WERI-Rb-1 (cell line): ENCODE measurements at regions not wholly inside any gene's neighbourhood (a gene's known extent, or its start where the extent isn't known, plus 50 kb on each side); places are given as distances from the start of the nearest gene placed in this dataset.
A peak's percentile ranks its signal among the peaks of the same experiment; 100 is the strongest.
"Not testable (repeated sequence)": the region's sequence is repeated elsewhere in the genome, so short reads cannot be mapped to it uniquely, and the experiment has no call there.

ENCODE experiments used
- DNase-seq: peaks from one replicate; pipeline ENCODE4 v3.0.0-alpha.2; 2020
- H3K27ac ChIP-seq: fragments of 250-450 bp; sonication (Bioruptor Pico); 2 replicates; pipeline ENCODE4 v1.5.1; 2020; ENCODE audit warnings: mild to moderate bottlenecking, moderate library complexity
- H3K27me3 ChIP-seq: fragments of 250-450 bp; sonication (Bioruptor Pico); 2 replicates; pipeline ENCODE4 v1.5.1; 2021; ENCODE audit warnings: mild to moderate bottlenecking, low read depth, moderate library complexity; ENCODE audit not compliant: insufficient read depth, severe bottlenecking
- H3K36me3 ChIP-seq: fragments of 250-450 bp; sonication (Bioruptor Pico); 2 replicates; pipeline ENCODE4 v1.5.1; 2020; ENCODE audit warnings: mild to moderate bottlenecking, moderate library complexity
- H3K4me3 ChIP-seq: 2 replicates; pipeline ENCODE4 v1.5.1; 2011; ENCODE audit warnings: low read depth, mild to moderate bottlenecking, control low read depth, low read length
- H3K9me3 ChIP-seq: fragments of 250-450 bp; sonication (Bioruptor Pico); 2 replicates; pipeline ENCODE4 v1.5.1; 2021; ENCODE audit warnings: mild to moderate bottlenecking, moderate library complexity; ENCODE audit not compliant: severe bottlenecking
- CTCF ChIP-seq: IDR thresholded peaks from 2 replicates; pipeline ENCODE4 v1.5.1; 2011; ENCODE audit warnings: low read depth, mild to moderate bottlenecking, control low read depth, inconsistent platforms, low read length

- H3K27ac ChIP-seq, H3K27me3 ChIP-seq, H3K4me3 ChIP-seq, DNase-seq, H3K9me3 ChIP-seq, H3K36me3 ChIP-seq: not testable (repeated sequence)
Measured at GRCh38 chr16:88258764-88259525, 123.8 kb upstream of the ZNF469 start.

GRCh38 chr16:88259538-88259937 lies 123.2 kb upstream of the ZNF469 start:
- H3K9me3 ChIP-seq, H3K27me3 ChIP-seq, H3K4me3 ChIP-seq, H3K36me3 ChIP-seq, DNase-seq, H3K27ac ChIP-seq: not testable (repeated sequence)

DNA sequence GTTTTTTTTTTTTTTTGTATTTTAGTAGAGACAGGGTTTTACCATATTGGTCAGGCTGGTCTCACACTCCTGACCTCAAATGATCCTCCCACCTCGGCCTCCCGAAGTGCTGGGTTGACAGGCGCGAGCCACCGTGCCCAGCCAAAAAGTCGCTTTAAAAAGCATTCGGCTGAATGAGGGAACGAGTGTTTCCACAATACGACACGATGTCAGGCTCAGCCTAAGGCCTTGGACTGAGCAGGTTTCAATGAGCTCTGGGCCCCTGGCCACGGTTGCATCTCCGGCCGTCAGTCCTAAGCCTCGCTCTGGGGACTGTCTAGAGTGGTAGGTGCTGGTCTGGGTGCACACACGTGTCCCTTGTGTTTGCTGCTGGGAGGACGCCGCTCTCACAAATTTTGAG lies 122.6 kb upstream of the ZNF469 start:
- H3K27me3 ChIP-seq, DNase-seq, H3K27ac ChIP-seq, H3K4me3 ChIP-seq, H3K36me3 ChIP-seq, H3K9me3 ChIP-seq: not testable (repeated sequence)

- not testable (repeated sequence) for DNase-seq, H3K4me3 ChIP-seq, H3K27ac ChIP-seq, H3K36me3 ChIP-seq, H3K9me3 ChIP-seq, H3K27me3 ChIP-seq
Measured at GRCh38 chr16:88260881-88261665, 121.7 kb upstream of the ZNF469 start.

- H3K4me3 ChIP-seq, H3K27ac ChIP-seq, H3K9me3 ChIP-seq, H3K27me3 ChIP-seq, H3K36me3 ChIP-seq, DNase-seq: not testable (repeated sequence)
Measured at GRCh38 chr16:88261814-88262605, 120.7 kb upstream of the ZNF469 start.

- not testable (repeated sequence) for H3K27ac ChIP-seq, H3K27me3 ChIP-seq, H3K36me3 ChIP-seq, H3K9me3 ChIP-seq, H3K4me3 ChIP-seq
- peak; percentile 65 for DNase-seq
Measured at GRCh38 chr16:88262858-88263563, 119.7 kb upstream of the ZNF469 start.

GRCh38 chr16:88263681-88264287 lies 119.0 kb upstream of the ZNF469 start:
- DNase-seq, H3K36me3 ChIP-seq, H3K27ac ChIP-seq, H3K9me3 ChIP-seq, H3K4me3 ChIP-seq, H3K27me3 ChIP-seq: not testable (repeated sequence)

GRCh38 chr16:88264641-88265285 lies 118.0 kb upstream of the ZNF469 start:
- Histone ChIP-seq H3K27ac (no peak overlapping the region), H3K27me3 (no peaks in the 10 kb centered on the region), H3K4me3 (no peak overlapping the region), H3K9me3 (no peaks in the 10 kb centered on the region), H3K36me3 (no peaks in the 10 kb centered on the region)
- peak; percentile 59 for DNase-seq
- no peak for TF ChIP-seq CTCF

DNA sequence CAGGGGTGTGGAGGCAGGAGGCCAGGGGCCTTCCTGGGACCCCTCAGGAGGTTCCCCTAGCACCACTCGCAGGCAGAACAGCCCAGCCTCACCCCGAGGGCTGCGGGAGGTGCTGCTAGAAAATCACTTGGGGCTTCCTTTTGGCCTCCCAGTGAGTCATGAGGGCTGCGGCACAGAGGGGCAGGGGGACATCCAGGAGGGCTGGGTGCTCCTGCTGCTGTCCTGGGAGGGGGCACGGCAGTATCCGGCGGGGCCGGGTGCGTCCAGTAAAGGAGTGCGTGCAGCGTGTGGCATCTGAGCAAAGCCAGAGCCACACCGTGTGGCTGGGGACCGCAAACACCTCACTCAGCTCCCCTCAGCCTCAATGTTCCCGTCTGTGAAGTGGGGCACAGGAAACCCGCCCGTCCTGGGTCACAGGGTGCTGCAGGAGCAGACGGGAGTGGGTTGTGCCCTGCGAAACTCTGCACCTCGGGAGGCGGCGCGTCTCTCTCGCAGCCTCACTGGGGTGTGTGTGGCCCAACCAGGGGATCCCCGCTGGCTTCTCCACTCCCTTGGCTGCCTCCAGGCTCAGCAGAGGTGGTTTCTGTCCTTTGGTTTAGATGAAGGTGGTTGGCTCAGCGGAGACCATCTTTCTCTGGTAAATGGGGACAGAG lies 117.3 kb upstream of the ZNF469 start:
- not testable (repeated sequence) for H3K4me3 ChIP-seq, H3K36me3 ChIP-seq, H3K27ac ChIP-seq, H3K27me3 ChIP-seq, DNase-seq, H3K9me3 ChIP-seq

DNA sequence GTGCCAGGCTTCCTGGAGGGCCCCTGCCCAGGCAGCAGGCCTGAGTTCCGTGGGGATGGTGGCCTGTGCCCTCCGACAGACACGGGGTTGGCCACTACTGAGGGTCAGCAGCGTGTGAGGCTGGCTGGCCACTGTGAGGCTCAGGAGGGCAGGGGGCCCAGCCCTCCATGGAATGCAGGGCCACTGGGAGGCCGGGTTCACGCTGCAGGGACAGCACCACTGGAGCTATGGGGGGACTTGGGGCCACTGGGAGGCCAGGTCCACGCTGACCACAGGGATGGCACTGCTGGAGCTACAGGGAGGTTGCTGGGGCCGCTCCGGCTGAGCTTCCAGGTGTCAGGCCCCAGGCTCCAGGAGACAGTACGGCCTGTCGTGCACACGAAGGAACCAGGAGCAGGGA lies 116.7 kb upstream of the ZNF469 start:
- not testable (repeated sequence) for DNase-seq, H3K36me3 ChIP-seq, H3K9me3 ChIP-seq, H3K4me3 ChIP-seq, H3K27me3 ChIP-seq, H3K27ac ChIP-seq

DNA sequence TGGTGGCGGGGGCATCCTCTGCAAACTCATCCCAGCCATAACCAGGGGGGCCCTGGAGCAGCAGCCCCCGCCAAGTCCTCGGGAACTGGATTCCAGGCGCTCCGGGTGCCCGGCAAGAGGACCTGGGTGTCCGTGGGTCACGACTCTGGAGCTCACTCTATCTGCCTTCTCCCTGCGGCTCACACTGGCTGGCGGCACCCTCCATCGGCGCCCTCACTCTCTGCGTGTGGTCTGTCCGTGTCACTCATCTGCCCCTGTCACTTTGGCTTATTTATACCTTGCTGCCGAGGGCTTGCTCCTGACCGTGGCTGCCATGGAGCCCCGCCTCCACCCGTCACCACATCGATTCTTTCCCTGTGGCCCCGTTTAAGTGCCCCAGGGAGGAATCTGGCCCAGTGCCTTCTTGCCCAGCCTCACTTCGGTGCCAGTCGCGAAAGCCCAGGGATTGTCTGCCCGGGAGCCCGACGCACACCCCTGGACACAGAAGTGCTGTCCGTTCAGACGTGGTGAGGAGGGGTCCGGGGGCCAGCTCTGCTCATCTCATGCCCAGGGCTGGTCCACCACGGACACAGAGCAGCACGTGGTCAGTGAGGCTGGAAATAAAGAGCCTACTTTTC lies 115.7 kb upstream of the ZNF469 start:
- DNase-seq, result not testable (repeated sequence)

More for the DNA sequence above, 115.7 kb upstream of the ZNF469 start:
- H3K27me3 ChIP-seq, H3K27ac ChIP-seq, H3K4me3 ChIP-seq, H3K9me3 ChIP-seq, H3K36me3 ChIP-seq: not testable (repeated sequence)
